ENCODE measurements at regions not wholly inside any gene's neighbourhood (a gene's known extent, or its start where the extent isn't known, plus 50 kb on each side); places are given as distances from the start of the nearest gene placed in this dataset.

- CTCF ChIA-PET: no interaction called here
- DNase-seq (ENCODE audit: low read depth, low spot score): no peak
- H3K4me3 ChIP-seq (ENCODE audit: low read depth, low read length): no peak overlapping the region
- POLR2A ChIA-PET: no interaction called here
- no peak for TF ChIP-seq CTCF (IDR thresholded peaks at IDR 0.05; ENCODE audit: insufficient read depth, low read length, missing control alignments)
Measured at GRCh38 chr6:103925317-103925716, 934.4 kb downstream of the HACE1 start.

- no peak for TF ChIP-seq CTCF (IDR thresholded peaks at IDR 0.05; ENCODE audit: insufficient read depth, low read length, missing control alignments)
- no peak for DNase-seq (ENCODE audit: low read depth, low spot score)
- ChIA-PET POLR2A (no interaction called here), CTCF (no interaction called here)
- no peak overlapping the region for H3K4me3 ChIP-seq (ENCODE audit: low read depth, low read length)
Measured at GRCh38 chr6:103910018-103910417, 949.7 kb downstream of the HACE1 start.

- POLR2A ChIA-PET: no interaction called here
- no peak for DNase-seq (ENCODE audit: low read depth, low spot score)
- TF ChIP-seq CTCF (IDR thresholded peaks at IDR 0.05; ENCODE audit: insufficient read depth, low read length, missing control alignments): no peak
- no peak overlapping the region for H3K4me3 ChIP-seq (ENCODE audit: low read depth, low read length)
- CTCF ChIA-PET: no interaction called here
Measured at GRCh38 chr6:103908898-103909297, 950.8 kb downstream of the HACE1 start.

- no peak for TF ChIP-seq CTCF (IDR thresholded peaks at IDR 0.05; ENCODE audit: insufficient read depth, low read length, missing control alignments)
- H3K4me3 ChIP-seq (ENCODE audit: low read depth, low read length): no peak overlapping the region
- DNase-seq (ENCODE audit: low read depth, low spot score): no peak
- CTCF ChIA-PET: no interaction called here
- POLR2A ChIA-PET: no interaction called here
Measured at GRCh38 chr6:103895136-103895535, 964.6 kb downstream of the HACE1 start.

GRCh38 chr6:103893141-103893581, 966.6 kb downstream of the HACE1 start:
- DNase-seq (ENCODE audit: low read depth, low spot score): no peak
- H3K4me3 ChIP-seq (ENCODE audit: low read depth, low read length): no peak overlapping the region
- no peak for TF ChIP-seq CTCF (IDR thresholded peaks at IDR 0.05; ENCODE audit: insufficient read depth, low read length, missing control alignments)
- ChIA-PET POLR2A (no interaction called here), CTCF (no interaction called here)

GRCh38 chr6:103886951-103887350, 972.8 kb downstream of the HACE1 start:
- POLR2A ChIA-PET: no interaction called here
- DNase-seq (ENCODE audit: low read depth, low spot score): no peak
- no peak overlapping the region for H3K4me3 ChIP-seq (ENCODE audit: low read depth, low read length)
- CTCF ChIA-PET: no interaction called here
- no peak for TF ChIP-seq CTCF (IDR thresholded peaks at IDR 0.05; ENCODE audit: insufficient read depth, low read length, missing control alignments)
